GM12874 (cell line): ENCODE measurements at regions not wholly inside any gene's neighbourhood (a gene's known extent, or its start where the extent isn't known, plus 50 kb on each side); places are given as distances from the start of the nearest gene placed in this dataset.

Source experiments
- TF ChIP-seq, protein P1 (sequence below): IDR thresholded peaks from 2 replicates; pipeline ENCODE4 v1.5.1; 2011; ENCODE audit warnings: low read depth, mild to moderate bottlenecking, control low read depth, low read length, moderate library complexity; ENCODE audit not compliant: insufficient read depth

DNA sequence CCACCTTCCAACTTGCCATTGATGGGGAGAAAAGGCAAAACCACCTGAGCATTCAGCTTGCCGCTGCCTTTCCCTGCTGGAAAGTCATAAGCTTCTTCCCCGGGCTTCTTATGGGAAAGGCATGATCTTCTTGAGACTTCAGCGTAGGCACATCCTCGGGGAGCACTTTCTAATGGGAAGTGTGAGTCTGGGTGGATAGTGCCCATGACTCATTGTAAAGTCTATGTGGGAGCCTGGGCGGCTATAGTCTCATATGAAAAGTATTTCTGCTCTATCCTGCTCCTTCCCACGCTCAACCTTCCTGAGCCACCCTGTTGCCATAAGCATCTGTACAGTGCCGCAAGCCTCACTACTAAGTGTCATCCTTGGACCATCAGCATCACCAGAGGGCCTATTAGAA lies 309.9 kb upstream of the THBS1 start:
- TF ChIP-seq, protein P1, sequence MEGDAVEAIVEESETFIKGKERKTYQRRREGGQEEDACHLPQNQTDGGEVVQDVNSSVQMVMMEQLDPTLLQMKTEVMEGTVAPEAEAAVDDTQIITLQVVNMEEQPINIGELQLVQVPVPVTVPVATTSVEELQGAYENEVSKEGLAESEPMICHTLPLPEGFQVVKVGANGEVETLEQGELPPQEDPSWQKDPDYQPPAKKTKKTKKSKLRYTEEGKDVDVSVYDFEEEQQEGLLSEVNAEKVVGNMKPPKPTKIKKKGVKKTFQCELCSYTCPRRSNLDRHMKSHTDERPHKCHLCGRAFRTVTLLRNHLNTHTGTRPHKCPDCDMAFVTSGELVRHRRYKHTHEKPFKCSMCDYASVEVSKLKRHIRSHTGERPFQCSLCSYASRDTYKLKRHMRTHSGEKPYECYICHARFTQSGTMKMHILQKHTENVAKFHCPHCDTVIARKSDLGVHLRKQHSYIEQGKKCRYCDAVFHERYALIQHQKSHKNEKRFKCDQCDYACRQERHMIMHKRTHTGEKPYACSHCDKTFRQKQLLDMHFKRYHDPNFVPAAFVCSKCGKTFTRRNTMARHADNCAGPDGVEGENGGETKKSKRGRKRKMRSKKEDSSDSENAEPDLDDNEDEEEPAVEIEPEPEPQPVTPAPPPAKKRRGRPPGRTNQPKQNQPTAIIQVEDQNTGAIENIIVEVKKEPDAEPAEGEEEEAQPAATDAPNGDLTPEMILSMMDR, result no peak

DNA sequence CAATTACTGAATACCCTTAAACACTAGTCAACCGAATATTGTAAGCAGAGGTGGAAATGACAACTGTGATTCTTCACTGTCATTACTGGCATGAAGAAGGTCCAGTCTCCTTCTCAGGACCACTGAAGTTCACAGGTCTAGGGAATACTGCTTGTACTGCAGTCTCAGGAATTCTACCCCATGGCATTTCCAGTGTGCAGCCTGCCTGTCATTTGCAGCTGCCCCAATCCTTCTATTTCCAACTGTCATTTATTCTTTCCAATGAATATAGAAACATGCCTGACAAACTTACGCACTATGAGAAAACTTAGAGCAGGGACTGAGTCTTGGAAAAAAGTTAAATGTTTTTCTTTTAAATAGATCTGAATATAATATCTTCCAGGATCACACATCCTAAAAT lies 308.0 kb upstream of the THBS1 start:
- TF ChIP-seq, protein P1, result no peak

DNA sequence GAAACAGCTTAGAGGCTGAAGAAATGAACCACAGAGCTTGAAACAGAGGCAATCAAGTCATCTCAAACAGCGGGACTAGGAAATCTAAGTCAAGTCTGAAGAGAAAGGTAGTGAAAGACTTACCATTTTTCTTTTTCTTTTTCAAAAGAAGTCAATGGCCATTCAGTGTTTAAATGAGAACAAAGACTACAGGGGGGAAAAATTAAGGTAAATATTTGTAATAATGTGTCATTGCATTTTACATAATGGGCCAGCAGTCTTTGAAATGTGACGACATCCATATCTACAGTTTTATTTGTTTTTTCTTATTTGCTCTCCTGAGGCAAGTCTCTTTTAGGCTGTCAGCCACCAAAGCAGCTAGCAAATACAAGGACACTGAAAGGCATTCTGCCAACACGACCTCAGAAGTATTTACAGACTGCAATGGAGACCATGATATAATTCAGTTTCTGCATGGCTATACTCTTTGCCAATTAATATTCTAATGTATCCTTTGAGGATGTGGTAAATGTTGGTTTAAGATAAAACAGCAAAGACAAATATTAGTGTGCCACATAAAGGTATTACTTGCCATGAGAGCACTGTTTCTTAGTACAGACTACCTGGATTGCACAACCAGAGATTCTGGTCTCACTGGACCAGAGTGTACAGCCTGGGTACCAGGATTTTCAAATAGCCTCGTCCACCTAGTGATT lies 307.0 kb upstream of the THBS1 start:
- TF ChIP-seq, protein P1, result no peak

DNA sequence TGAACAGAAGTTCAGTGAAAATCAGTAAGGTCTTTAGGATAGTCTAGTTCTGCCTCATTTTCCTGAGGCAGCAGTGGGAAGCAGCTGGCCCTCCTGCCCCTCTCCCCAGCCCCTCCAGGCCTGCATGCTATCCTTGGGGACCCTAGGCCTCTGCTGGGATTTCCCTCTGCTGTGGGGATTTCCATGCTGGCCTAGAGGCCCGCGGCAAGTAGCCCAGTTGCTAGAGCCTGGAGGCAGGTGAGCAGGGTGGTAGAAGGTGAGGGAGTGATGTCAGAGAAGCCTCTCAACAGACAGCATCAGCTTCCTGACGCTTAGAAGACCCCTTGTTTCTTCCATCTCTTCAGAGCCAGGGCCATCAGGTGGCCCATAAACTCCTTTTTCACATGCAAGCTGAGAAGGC lies 305.8 kb upstream of the THBS1 start:
- TF ChIP-seq, protein P1, result no peak

DNA sequence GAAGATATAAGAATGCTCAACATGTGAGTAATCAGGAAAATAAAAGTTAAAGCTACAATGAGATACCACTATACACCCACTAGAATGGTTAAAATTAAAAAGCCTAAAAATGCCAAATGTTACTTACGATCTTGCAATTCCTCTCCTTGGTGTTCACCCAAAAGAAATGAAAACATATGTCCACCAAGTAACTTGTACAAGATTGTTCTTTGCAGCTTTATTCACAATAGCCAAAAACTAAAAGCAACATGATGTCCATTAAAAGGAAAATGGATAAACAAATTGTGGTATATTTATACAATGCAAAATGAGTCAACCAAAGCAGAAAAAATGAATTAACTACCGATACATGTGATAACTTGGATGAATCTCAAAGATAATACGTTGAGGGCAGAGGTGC lies 301.6 kb upstream of the THBS1 start:
- TF ChIP-seq, protein P1, result no peak

DNA sequence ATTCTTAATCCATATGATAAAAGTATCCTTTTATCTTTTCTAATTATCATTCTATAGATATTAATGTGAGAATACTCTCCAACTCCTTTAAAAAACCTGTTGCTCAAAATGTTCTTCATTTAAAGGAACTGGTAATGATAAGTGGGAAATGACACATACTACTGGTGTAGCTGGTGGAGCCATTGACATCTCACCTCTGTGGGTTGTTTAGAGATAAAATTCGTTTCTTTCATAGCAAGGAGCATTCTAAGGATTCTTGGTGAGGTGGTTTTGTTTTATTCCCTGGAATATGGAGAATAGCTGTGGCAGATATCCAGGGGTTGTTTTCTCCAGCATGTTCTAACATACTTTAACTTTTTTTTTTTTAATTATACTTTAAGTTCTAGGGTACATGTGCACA lies 299.8 kb upstream of the THBS1 start:
- TF ChIP-seq, protein P1, result no peak

DNA sequence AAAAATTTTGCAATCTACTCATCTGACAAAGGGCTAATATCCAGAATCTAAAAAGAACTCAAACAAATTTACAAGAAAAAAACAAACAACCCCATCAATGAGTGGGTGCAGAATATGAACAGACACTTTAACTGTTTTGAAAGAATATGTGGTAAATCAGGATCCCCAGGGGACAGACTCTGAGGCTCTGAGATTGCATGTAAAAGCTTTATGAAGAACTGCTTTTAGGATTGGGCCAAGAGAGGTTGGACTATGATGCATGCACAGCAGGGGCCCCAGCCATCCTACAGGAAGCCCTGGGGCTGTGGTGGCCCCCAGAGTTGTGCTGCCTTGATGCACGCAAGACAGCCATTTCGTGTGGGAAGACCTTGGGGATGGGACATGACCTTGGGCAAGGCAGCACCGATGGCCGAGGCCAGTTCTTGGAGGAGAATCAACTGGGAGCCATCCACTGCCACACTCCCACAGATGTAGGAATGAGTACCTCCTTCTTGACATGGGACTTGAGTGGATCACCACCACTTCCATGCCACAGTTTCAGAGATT lies 298.1 kb upstream of the THBS1 start:
- TF ChIP-seq, protein P1, result no peak
